ENCODE measurements at regions not wholly inside any gene's neighbourhood (a gene's known extent, or its start where the extent isn't known, plus 50 kb on each side); places are given as distances from the start of the nearest gene placed in this dataset.

GRCh38 chr2:212638694-212639093 is 100.1 kb upstream of the ERBB4 start:
- Histone ChIP-seq H3K36me3 (no peaks in the 10 kb centered on the region), H3K27me3 (no peaks in the 10 kb centered on the region), H3K4me1 (no peaks in the 10 kb centered on the region), H3K4me3 (no peak overlapping the region), H3K9me3 (no peaks in the 10 kb centered on the region), H3K27ac (no peak overlapping the region)
- DNase-seq, result no peak
- no peak for ATAC-seq
- no peak for TF ChIP-seq CTCF (IDR thresholded peaks at IDR 0.05)
- intact Hi-C loops (cut with DNase I), result no loop called here

GRCh38 chr2:212628586-212628985 is 90.0 kb upstream of the ERBB4 start:
- H3K4me3 ChIP-seq, result no peak overlapping the region
- TF ChIP-seq CTCF (IDR thresholded peaks at IDR 0.05), result no peak
- ATAC-seq (no peak), DNase-seq (no peak)
- no peaks in the 10 kb centered on the region for H3K27me3 ChIP-seq
- no peak overlapping the region for H3K27ac ChIP-seq
- H3K4me1 ChIP-seq, result no peaks in the 10 kb centered on the region
- intact Hi-C loops (cut with DNase I), result no loop called here
- no peaks in the 10 kb centered on the region for H3K9me3 ChIP-seq
- no peaks in the 10 kb centered on the region for H3K36me3 ChIP-seq

GRCh38 chr2:212626371-212626918 is 87.8 kb upstream of the ERBB4 start:
- no peak for TF ChIP-seq CTCF (IDR thresholded peaks at IDR 0.05)
- Histone ChIP-seq H3K36me3 (no peaks in the 10 kb centered on the region), H3K4me3 (no peak overlapping the region), H3K27me3 (no peaks in the 10 kb centered on the region), H3K27ac (no peak overlapping the region), H3K9me3 (no peaks in the 10 kb centered on the region), H3K4me1 (no peaks in the 10 kb centered on the region)
- intact Hi-C loops (cut with DNase I), result no loop called here
- DNase-seq, result no peak
- ATAC-seq, result no peak

GRCh38 chr2:212619954-212620353 is 81.4 kb upstream of the ERBB4 start:
- no peak for ATAC-seq
- no peak for DNase-seq
- Histone ChIP-seq H3K36me3 (no peaks in the 10 kb centered on the region), H3K27ac (no peak overlapping the region), H3K27me3 (no peaks in the 10 kb centered on the region), H3K9me3 (no peaks in the 10 kb centered on the region), H3K4me1 (no peaks in the 10 kb centered on the region), H3K4me3 (no peak overlapping the region)
- intact Hi-C loops (cut with DNase I), result no loop called here
- no peak for TF ChIP-seq CTCF (IDR thresholded peaks at IDR 0.05)

DNA sequence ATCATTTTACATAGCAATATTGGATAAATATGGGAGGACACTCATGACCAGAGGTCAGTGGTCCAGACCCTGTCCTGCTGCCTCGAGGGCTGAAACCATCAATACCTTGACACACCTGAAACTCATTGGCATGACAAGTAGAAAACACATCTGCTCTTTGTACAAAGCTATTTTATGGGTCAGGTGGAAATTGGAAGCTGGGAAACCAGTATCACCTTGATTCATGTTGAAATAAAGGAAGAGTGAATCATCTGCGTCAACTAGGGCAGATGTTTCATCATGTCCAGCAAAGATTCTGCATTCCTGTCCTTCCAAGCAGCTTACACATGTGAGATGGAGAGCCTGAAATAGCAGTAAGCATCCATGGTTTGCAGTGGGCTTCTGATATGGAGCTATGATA is 80.0 kb upstream of the ERBB4 start:
- DNase-seq, result no peak
- no peaks in the 10 kb centered on the region for H3K4me1 ChIP-seq
- intact Hi-C loops (cut with DNase I), result no loop called here
- no peak overlapping the region for H3K27ac ChIP-seq
- H3K36me3 ChIP-seq, result no peaks in the 10 kb centered on the region
- no peak for TF ChIP-seq CTCF (IDR thresholded peaks at IDR 0.05)
- no peak for ATAC-seq
- H3K9me3 ChIP-seq, result no peaks in the 10 kb centered on the region
- no peak overlapping the region for H3K4me3 ChIP-seq
- no peaks in the 10 kb centered on the region for H3K27me3 ChIP-seq
